ENCODE measurements at regions not wholly inside any gene's neighbourhood (a gene's known extent, or its start where the extent isn't known, plus 50 kb on each side); places are given as distances from the start of the nearest gene placed in this dataset.

DNA sequence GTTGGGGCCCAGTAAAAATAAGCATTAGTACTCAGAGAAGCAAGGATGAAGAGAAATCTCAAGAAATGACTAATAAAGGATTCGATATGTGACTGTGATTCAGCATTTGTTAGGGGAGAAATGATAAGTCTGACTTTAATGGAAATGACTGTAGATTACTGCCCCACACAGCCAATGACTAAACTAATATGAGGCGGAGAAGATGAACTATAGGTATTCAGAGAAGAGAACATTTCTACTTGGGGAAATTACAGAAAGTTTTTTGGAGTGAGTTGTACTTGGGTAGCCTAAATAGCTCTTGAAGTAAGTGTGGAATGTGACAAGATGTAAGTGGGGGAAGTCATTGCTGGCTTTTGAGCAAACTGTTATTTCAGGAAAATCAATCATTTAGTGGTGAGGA is 380.0 kb downstream of the PDCD6IP start:
- TF ChIP-seq, protein P1, sequence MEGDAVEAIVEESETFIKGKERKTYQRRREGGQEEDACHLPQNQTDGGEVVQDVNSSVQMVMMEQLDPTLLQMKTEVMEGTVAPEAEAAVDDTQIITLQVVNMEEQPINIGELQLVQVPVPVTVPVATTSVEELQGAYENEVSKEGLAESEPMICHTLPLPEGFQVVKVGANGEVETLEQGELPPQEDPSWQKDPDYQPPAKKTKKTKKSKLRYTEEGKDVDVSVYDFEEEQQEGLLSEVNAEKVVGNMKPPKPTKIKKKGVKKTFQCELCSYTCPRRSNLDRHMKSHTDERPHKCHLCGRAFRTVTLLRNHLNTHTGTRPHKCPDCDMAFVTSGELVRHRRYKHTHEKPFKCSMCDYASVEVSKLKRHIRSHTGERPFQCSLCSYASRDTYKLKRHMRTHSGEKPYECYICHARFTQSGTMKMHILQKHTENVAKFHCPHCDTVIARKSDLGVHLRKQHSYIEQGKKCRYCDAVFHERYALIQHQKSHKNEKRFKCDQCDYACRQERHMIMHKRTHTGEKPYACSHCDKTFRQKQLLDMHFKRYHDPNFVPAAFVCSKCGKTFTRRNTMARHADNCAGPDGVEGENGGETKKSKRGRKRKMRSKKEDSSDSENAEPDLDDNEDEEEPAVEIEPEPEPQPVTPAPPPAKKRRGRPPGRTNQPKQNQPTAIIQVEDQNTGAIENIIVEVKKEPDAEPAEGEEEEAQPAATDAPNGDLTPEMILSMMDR (IDR thresholded peaks at IDR 0.05 in 2 of 3, conservative IDR thresholded peaks at IDR 0.05 in 1 of 3; ENCODE audit: control insufficient read depth in 2 of 3, extremely low read depth in 1 of 3, insufficient read depth in 1 of 3, low read depth in 3 of 3, low read length in 3 of 3), result no peak
- TF ChIP-seq CHD1 (IDR thresholded peaks at IDR 0.05; ENCODE audit: low read depth, low read length) (no peak), NFXL1 (IDR thresholded peaks at IDR 0.05; ENCODE audit: borderline replicate concordance) (no peak), POLR2A (IDR thresholded peaks at IDR 0.05; ENCODE audit: low read depth, low read length) (no peak), EZH2 (IDR thresholded peaks at IDR 0.05; ENCODE audit: borderline replicate concordance, control insufficient read depth, low read depth, low read length) (no peak), ESRRA (IDR thresholded peaks at IDR 0.05; ENCODE audit: low read length) (no peak), YY1 (IDR thresholded peaks at IDR 0.05; ENCODE audit: low read depth, low read length) (no peak), ZNF274 (IDR thresholded peaks at IDR 0.05; ENCODE audit: insufficient read depth, insufficient read length) (no peak), POLR2AphosphoS5 (IDR thresholded peaks at IDR 0.05; ENCODE audit: low read length) (no peak), NR2C1 (IDR thresholded peaks at IDR 0.05) (no peak), MTA2 (IDR thresholded peaks at IDR 0.05; ENCODE audit: low read depth) (no peak), BHLHE40 (IDR thresholded peaks at IDR 0.05; ENCODE audit: borderline replicate concordance in 1 of 2, low read depth in 2 of 2, low read length in 1 of 2) (no peak)
- TF ChIP-seq, protein P2, sequence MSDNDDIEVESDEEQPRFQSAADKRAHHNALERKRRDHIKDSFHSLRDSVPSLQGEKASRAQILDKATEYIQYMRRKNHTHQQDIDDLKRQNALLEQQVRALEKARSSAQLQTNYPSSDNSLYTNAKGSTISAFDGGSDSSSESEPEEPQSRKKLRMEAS (IDR thresholded peaks at IDR 0.05; ENCODE audit: low read depth, low read length), result no peak
- TF ChIP-seq, protein P3, sequence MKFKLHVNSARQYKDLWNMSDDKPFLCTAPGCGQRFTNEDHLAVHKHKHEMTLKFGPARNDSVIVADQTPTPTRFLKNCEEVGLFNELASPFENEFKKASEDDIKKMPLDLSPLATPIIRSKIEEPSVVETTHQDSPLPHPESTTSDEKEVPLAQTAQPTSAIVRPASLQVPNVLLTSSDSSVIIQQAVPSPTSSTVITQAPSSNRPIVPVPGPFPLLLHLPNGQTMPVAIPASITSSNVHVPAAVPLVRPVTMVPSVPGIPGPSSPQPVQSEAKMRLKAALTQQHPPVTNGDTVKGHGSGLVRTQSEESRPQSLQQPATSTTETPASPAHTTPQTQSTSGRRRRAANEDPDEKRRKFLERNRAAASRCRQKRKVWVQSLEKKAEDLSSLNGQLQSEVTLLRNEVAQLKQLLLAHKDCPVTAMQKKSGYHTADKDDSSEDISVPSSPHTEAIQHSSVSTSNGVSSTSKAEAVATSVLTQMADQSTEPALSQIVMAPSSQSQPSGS (IDR thresholded peaks at IDR 0.05; ENCODE audit: low read length), result no peak
